Neural cell (in vitro differentiated cells): ENCODE measurements at regions not wholly inside any gene's neighbourhood (a gene's known extent, or its start where the extent isn't known, plus 50 kb on each side); places are given as distances from the start of the nearest gene placed in this dataset.

ENCODE experiments used
- H2AFZ ChIP-seq: fragments of 200-600, 300-800 bp; sonication (generic), shearing (Covaris generic); 2 replicates; pipeline ENCODE4 v1.6.0; 2014; ENCODE audit warnings: low read depth, mild to moderate bottlenecking, antibody characterized with exemption, low read length, moderate library complexity
- H3F3A ChIP-seq: fragments of 200-600 bp; shearing (Covaris generic); 2 replicates; pipeline ENCODE4 v1.6.1; 2016; ENCODE audit warnings: mild to moderate bottlenecking, moderate library complexity, mixed read lengths, antibody characterized with exemption, low read length; ENCODE audit not compliant: insufficient read depth, poor library complexity, severe bottlenecking
- H3K27ac ChIP-seq: fragments of 200-600, 300-800 bp; sonication (generic), shearing (Covaris generic); 2 replicates; pipeline ENCODE4 v1.5.1; 2014; ENCODE audit warnings: mild to moderate bottlenecking, low read length, moderate library complexity
- H3K27me3 ChIP-seq: fragments of 300-800, 200-600 bp; sonication (generic), shearing (Covaris generic); 2 replicates; pipeline ENCODE4 v1.6.0; 2014; ENCODE audit warnings: mild to moderate bottlenecking, low read depth, low read length, moderate library complexity; ENCODE audit not compliant: insufficient read depth
- H3K36me3 ChIP-seq: fragments of 300-800, 200-600 bp; sonication (generic), shearing (Covaris generic); 2 replicates; pipeline ENCODE4 v1.5.1; 2014; ENCODE audit warnings: mild to moderate bottlenecking, antibody characterized with exemption, low read length, moderate library complexity; ENCODE audit not compliant: insufficient read depth
- H3K4me2 ChIP-seq: fragments of 300-800, 200-600 bp; sonication (generic), shearing (Covaris generic); 2 replicates; pipeline ENCODE4 v1.6.0; 2014; ENCODE audit warnings: mild to moderate bottlenecking, low read length
- H3K4me3 ChIP-seq: fragments of 300-800, 200-600 bp; sonication (generic), shearing (Covaris generic); 2 replicates; pipeline ENCODE4 v1.5.1; 2014; ENCODE audit warnings: mild to moderate bottlenecking, low read length, moderate library complexity
- H3K79me2 ChIP-seq: fragments of 200-600 bp; shearing (Covaris generic); replicated peaks from 2 replicates; pipeline ENCODE4 v1.6.0; 2014; ENCODE audit warnings: mild to moderate bottlenecking, low read length, moderate library complexity; ENCODE audit not compliant: insufficient read depth
- H3K9ac ChIP-seq: fragments of 300-800, 200-600 bp; sonication (generic), shearing (Covaris generic); 2 replicates; pipeline ENCODE4 v1.6.1; 2016; ENCODE audit warnings: mild to moderate bottlenecking, low read length, mixed read lengths
- H3K9me2 ChIP-seq: fragments of 200-600 bp; shearing (Covaris generic); 2 replicates; pipeline ENCODE4 v1.6.1; 2016; ENCODE audit warnings: mild to moderate bottlenecking, low read length, mixed read lengths; ENCODE audit not compliant: insufficient read depth
- H3K9me3 ChIP-seq: fragments of 200-600, 300-800 bp; sonication (generic), shearing (Covaris generic); 2 replicates; pipeline ENCODE4 v1.6.1; 2016; ENCODE audit warnings: mild to moderate bottlenecking, mixed run types, low read length, moderate library complexity, mixed read lengths
- H4K20me1 ChIP-seq: fragments of 200-600 bp; shearing (Covaris generic); 2 replicates; pipeline ENCODE4 v1.6.1; 2016; ENCODE audit warnings: mild to moderate bottlenecking, mixed run types; ENCODE audit not compliant: insufficient read depth
- EP300 ChIP-seq: fragments of 450-650 bp; conservative IDR thresholded peaks from 2 replicates; pipeline ENCODE4 v1.6.1; 2014; ENCODE audit warnings: antibody characterized with exemption, mild to moderate bottlenecking, moderate library complexity; ENCODE audit not compliant: poor library complexity, severe bottlenecking
- EZH2 ChIP-seq: fragments of 200-600, 300-800 bp; shearing (Covaris generic), sonication (generic); IDR thresholded peaks from 2 replicates; pipeline ENCODE4 v1.6.1; 2014; ENCODE audit warnings: antibody characterized with exemption, low read length, borderline replicate concordance, mild to moderate bottlenecking; ENCODE audit not compliant: insufficient read depth, poor library complexity, severe bottlenecking
- POLR2AphosphoS5 ChIP-seq: IDR thresholded peaks from 2 replicates; pipeline ENCODE4 v1.6.1; 2012
- RAD21 ChIP-seq: fragments of 450-650 bp; conservative IDR thresholded peaks from 2 replicates; pipeline ENCODE4 v1.6.1; 2014; ENCODE audit warnings: antibody characterized with exemption, mild to moderate bottlenecking, moderate library complexity
- SMC3 ChIP-seq: fragments of 450-650 bp; conservative IDR thresholded peaks from 2 replicates; pipeline ENCODE4 v1.6.1; 2014; ENCODE audit warnings: antibody characterized with exemption, mild to moderate bottlenecking, moderate library complexity; ENCODE audit not compliant: poor library complexity
- TAF1 ChIP-seq: IDR thresholded peaks from 2 replicates; pipeline ENCODE4 v1.6.1; 2012; ENCODE audit warnings: low read depth
- TF ChIP-seq, protein P1 (sequence below): IDR thresholded peaks from 2 replicates; pipeline ENCODE4 v1.6.1; 2012; ENCODE audit warnings: borderline replicate concordance
- TF ChIP-seq, protein P2 (sequence below): fragments of 450-650 bp; IDR thresholded peaks from 2 replicates; pipeline ENCODE4 v1.5.1; 2014; ENCODE audit warnings: antibody characterized with exemption, mild to moderate bottlenecking, moderate library complexity; ENCODE audit not compliant: poor library complexity, severe bottlenecking

DNA sequence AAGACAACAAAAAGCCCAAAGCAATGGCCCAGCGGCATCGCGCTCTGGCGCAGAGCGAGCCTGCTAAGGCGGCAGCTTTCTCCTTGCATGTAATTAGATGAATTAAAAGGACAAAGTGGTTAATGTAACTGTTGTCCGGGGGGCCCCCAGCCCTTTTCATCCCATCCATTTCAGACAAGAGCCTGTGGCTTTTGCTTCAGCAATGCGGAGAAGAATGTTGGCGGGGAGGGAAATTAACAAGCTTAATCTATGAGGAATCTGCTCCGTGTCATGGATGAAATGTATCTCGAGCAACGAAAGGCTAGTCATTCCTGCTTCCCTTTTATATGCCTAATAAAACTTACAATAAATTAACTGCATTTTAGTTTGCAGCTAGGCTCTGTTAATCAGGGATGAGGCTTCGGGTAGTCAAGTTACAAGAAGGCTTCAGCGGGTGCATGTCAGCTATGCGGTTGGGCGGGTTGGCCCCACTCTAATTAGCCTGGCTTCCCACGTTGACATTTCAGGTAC is 203.3 kb downstream of the BUB3 start:
- H3K27me3 ChIP-seq: peaks cover 43% of the 10 kb centered on the region
- peak overlapping the region; percentile 50 for H3K4me3 ChIP-seq
- TF ChIP-seq SMC3 (no peak), RAD21 (no peak), POLR2AphosphoS5 (no peak), EP300 (no peak), TAF1 (no peak)
- TF ChIP-seq, protein P1, sequence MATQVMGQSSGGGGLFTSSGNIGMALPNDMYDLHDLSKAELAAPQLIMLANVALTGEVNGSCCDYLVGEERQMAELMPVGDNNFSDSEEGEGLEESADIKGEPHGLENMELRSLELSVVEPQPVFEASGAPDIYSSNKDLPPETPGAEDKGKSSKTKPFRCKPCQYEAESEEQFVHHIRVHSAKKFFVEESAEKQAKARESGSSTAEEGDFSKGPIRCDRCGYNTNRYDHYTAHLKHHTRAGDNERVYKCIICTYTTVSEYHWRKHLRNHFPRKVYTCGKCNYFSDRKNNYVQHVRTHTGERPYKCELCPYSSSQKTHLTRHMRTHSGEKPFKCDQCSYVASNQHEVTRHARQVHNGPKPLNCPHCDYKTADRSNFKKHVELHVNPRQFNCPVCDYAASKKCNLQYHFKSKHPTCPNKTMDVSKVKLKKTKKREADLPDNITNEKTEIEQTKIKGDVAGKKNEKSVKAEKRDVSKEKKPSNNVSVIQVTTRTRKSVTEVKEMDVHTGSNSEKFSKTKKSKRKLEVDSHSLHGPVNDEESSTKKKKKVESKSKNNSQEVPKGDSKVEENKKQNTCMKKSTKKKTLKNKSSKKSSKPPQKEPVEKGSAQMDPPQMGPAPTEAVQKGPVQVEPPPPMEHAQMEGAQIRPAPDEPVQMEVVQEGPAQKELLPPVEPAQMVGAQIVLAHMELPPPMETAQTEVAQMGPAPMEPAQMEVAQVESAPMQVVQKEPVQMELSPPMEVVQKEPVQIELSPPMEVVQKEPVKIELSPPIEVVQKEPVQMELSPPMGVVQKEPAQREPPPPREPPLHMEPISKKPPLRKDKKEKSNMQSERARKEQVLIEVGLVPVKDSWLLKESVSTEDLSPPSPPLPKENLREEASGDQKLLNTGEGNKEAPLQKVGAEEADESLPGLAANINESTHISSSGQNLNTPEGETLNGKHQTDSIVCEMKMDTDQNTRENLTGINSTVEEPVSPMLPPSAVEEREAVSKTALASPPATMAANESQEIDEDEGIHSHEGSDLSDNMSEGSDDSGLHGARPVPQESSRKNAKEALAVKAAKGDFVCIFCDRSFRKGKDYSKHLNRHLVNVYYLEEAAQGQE: no peak
- TF ChIP-seq, protein P2, sequence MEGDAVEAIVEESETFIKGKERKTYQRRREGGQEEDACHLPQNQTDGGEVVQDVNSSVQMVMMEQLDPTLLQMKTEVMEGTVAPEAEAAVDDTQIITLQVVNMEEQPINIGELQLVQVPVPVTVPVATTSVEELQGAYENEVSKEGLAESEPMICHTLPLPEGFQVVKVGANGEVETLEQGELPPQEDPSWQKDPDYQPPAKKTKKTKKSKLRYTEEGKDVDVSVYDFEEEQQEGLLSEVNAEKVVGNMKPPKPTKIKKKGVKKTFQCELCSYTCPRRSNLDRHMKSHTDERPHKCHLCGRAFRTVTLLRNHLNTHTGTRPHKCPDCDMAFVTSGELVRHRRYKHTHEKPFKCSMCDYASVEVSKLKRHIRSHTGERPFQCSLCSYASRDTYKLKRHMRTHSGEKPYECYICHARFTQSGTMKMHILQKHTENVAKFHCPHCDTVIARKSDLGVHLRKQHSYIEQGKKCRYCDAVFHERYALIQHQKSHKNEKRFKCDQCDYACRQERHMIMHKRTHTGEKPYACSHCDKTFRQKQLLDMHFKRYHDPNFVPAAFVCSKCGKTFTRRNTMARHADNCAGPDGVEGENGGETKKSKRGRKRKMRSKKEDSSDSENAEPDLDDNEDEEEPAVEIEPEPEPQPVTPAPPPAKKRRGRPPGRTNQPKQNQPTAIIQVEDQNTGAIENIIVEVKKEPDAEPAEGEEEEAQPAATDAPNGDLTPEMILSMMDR: no peak
- no peak overlapping the region for H2AFZ ChIP-seq
- no peak overlapping the region for H3K9ac ChIP-seq
- no peaks in the 10 kb centered on the region for H3K9me2 ChIP-seq
- H4K20me1 ChIP-seq: no peaks in the 10 kb centered on the region
- no peaks in the 10 kb centered on the region for H3F3A ChIP-seq
- no peak overlapping the region for H3K27ac ChIP-seq
- H3K4me2 ChIP-seq: no peak overlapping the region
- no peaks in the 10 kb centered on the region for H3K9me3 ChIP-seq
- H3K79me2 ChIP-seq: no peaks in the 10 kb centered on the region
- no peaks in the 10 kb centered on the region for H3K36me3 ChIP-seq

DNA sequence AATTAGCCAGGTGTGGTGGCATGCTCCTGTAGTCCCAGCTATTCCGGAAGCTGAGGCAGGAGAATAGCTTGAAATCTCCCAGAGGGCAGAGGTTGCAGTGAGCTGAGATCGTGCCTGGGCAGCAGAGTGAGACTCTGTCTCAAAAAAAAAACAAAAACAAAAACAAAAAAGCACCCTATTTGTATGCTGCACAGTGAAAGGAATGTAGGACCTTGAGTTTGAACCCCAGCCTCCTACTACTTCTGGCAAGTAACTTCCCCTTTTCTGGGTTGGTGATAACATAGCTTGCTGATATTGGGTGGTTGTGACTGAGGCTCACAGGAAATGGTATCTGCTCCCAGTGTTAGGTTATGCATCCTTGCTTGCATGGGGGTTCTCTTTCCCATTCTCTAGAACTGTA is 205.3 kb downstream of the BUB3 start:
- Histone ChIP-seq H3F3A (no peaks in the 10 kb centered on the region), H3K9me2 (no peaks in the 10 kb centered on the region), H3K27me3 (peaks cover 43% of the 10 kb centered on the region), H2AFZ (no peak overlapping the region), H3K36me3 (no peaks in the 10 kb centered on the region), H3K4me3 (no peak overlapping the region), H3K27ac (no peak overlapping the region), H4K20me1 (no peaks in the 10 kb centered on the region), H3K4me2 (no peak overlapping the region), H3K79me2 (no peaks in the 10 kb centered on the region), H3K9me3 (no peaks in the 10 kb centered on the region), H3K9ac (no peak overlapping the region)
- no peak for TF ChIP-seq EZH2
- TF ChIP-seq, protein P1: no peak
